CD14-positive monocyte (primary cell): ENCODE measurements at regions not wholly inside any gene's neighbourhood (a gene's known extent, or its start where the extent isn't known, plus 50 kb on each side); places are given as distances from the start of the nearest gene placed in this dataset.

Source experiments
- DNase-seq, 3 donors: peaks; one replicate each; pipeline ENCODE4 v3.0.0-alpha.2; 2011 to 2022
- H2AFZ ChIP-seq: 2 replicates; pipeline ENCODE4 v1.6.0; 2012; ENCODE audit warnings: mild to moderate bottlenecking, low read depth, low read length, inconsistent platforms; ENCODE audit not compliant: insufficient read depth, poor library complexity, severe bottlenecking
- H3K27ac ChIP-seq, 2 donors: 1 replicate in 1 of 2; 2 replicates in 1 of 2; pipeline ENCODE4 v1.5.1; 2012 to 2013; ENCODE audit warnings: low read length in 2 of 2, control low read depth in 1 of 2, inconsistent platforms in 1 of 2, low read depth in 1 of 2, mild to moderate bottlenecking in 1 of 2
- H3K27me3 ChIP-seq, 2 donors: one replicate each; pipeline versions ENCODE4 v1.6.0 to v1.6.1; 2011 to 2013; ENCODE audit warnings: low read length in 2 of 2; ENCODE audit not compliant: control insufficient read depth in 2 of 2, insufficient read depth in 2 of 2
- H3K36me3 ChIP-seq, 2 donors: replicated peaks in 1 of 2; 1 replicate in 1 of 2; 2 replicates in 1 of 2; pipeline versions ENCODE4 v1.5.1 to v1.6.1; 2012 to 2013; ENCODE audit warnings: low read length in 2 of 2, control low read depth in 1 of 2, inconsistent platforms in 1 of 2, mild to moderate bottlenecking in 1 of 2; ENCODE audit not compliant: insufficient read depth in 2 of 2, control insufficient read depth in 1 of 2
- H3K4me1 ChIP-seq, 2 donors: 1 replicate in 1 of 2; 2 replicates in 1 of 2; pipeline versions ENCODE4 v1.5.1 to v1.6.1; 2012 to 2013; ENCODE audit warnings: low read length in 2 of 2, control low read depth in 1 of 2, inconsistent platforms in 1 of 2, mild to moderate bottlenecking in 1 of 2, moderate library complexity in 1 of 2; ENCODE audit not compliant: insufficient read depth in 2 of 2, control insufficient read depth in 1 of 2
- H3K4me2 ChIP-seq: replicated peaks from 2 replicates; pipeline ENCODE3; 2012; ENCODE audit warnings: low read length, moderate library complexity, mild to moderate bottlenecking; ENCODE audit not compliant: poor library complexity, severe bottlenecking; ENCODE audit errors: extremely low read depth
- H3K4me3 ChIP-seq, 3 experiments: fragments of 200-600 bp in 1 of 3; sonication (generic) in 1 of 3; replicated peaks in 1 of 3; 1 replicate in 2 of 3; 2 replicates in 1 of 3; pipeline ENCODE4 v1.5.1; 2011 to 2013; ENCODE audit warnings: low read length in 3 of 3, mild to moderate bottlenecking in 3 of 3, control low read depth in 2 of 3, low read depth in 2 of 3, inconsistent platforms in 1 of 3, moderate library complexity in 1 of 3
- H3K79me2 ChIP-seq: 2 replicates; pipeline ENCODE4 v1.6.0; 2012; ENCODE audit warnings: mild to moderate bottlenecking, control low read depth, inconsistent platforms, low read length, moderate library complexity; ENCODE audit not compliant: insufficient read depth
- H3K9ac ChIP-seq: 2 replicates; pipeline ENCODE4 v1.6.0; 2017; ENCODE audit warnings: low read length, mild to moderate bottlenecking; ENCODE audit not compliant: insufficient read depth, poor library complexity, severe bottlenecking
- H3K9me3 ChIP-seq, 2 donors: replicated peaks in 1 of 2; 1 replicate in 1 of 2; 2 replicates in 1 of 2; pipeline versions ENCODE4 v1.5.1 to v1.6.1; 2012 to 2013; ENCODE audit warnings: low read length in 2 of 2, control low read depth in 1 of 2; ENCODE audit not compliant: control insufficient read depth in 1 of 2, insufficient read depth in 1 of 2
- H4K20me1 ChIP-seq: 2 replicates; pipeline ENCODE4 v1.6.0; 2012; ENCODE audit warnings: mild to moderate bottlenecking, low read length, control low read depth, moderate library complexity; ENCODE audit not compliant: insufficient read depth
- H3K27ac Mint-ChIP-seq, 7 donors: one replicate each; pipeline ENCODE4 v1.8.0; 2020; ENCODE audit warnings: mild to moderate bottlenecking in 7 of 7, mixed read lengths in 7 of 7, moderate library complexity in 6 of 7, inconsistent platforms in 2 of 7
- H3K27me3 Mint-ChIP-seq, 3 donors: one replicate each; pipeline ENCODE4 v1.8.0; 2021 to 2022; ENCODE audit warnings: low read depth in 3 of 3, mild to moderate bottlenecking in 3 of 3, mixed read lengths in 3 of 3, moderate library complexity in 3 of 3, inconsistent platforms in 1 of 3
- H3K36me3 Mint-ChIP-seq, 2 donors: one replicate each; pipeline ENCODE4 v1.8.0; 2020; ENCODE audit warnings: mixed read lengths in 2 of 2, inconsistent platforms in 1 of 2, mild to moderate bottlenecking in 1 of 2
- H3K4me1 Mint-ChIP-seq: one replicate; pipeline ENCODE4 v1.8.0; 2020; ENCODE audit warnings: mild to moderate bottlenecking, mixed read lengths
- H3K4me3 Mint-ChIP-seq, 2 donors: one replicate each; pipeline ENCODE4 v1.8.0; 2020; ENCODE audit warnings: mild to moderate bottlenecking in 2 of 2, mixed read lengths in 2 of 2, moderate library complexity in 1 of 2
- H3K9me3 Mint-ChIP-seq, 7 donors: one replicate each; pipeline ENCODE4 v1.8.0; 2020 to 2022; ENCODE audit warnings: mixed read lengths in 7 of 7, mild to moderate bottlenecking in 6 of 7, moderate library complexity in 6 of 7, inconsistent platforms in 2 of 7
- CTCF ChIP-seq: fragments of 200-600 bp; IDR thresholded peaks from one replicate; pipeline ENCODE4 v1.8.0; 2022; ENCODE audit warnings: antibody characterized with exemption, mild to moderate bottlenecking
- WGBS: methylation state at CpG from one replicate; pipeline ENCODE4 v1.1.5; 2013; ENCODE audit warnings: missing lambda C conversion rate; ENCODE audit not compliant: insufficient coverage; 5-methylcytosine and 5-hydroxymethylcytosine counted together
- intact Hi-C, 2 donors: fragments of 100-400 bp; cut with micrococcal nuclease; formaldehyde crosslinking; loops; one replicate each; pipeline versions ENCODE4 v1.15.0 to v1.15.1; 2023

GRCh38 chr1:36533897-36534296 is 51.2 kb upstream of the CSF3R start:
- peaks cover 0 to 5% (median 0%) of the 10 kb centered on the region in 7 donors for H3K9me3 Mint-ChIP-seq
- Histone ChIP-seq H2AFZ (no peak overlapping the region), H3K4me1 (no peaks in the 10 kb centered on the region), H3K27me3 (no peaks in the 10 kb centered on the region), H3K9me3 (no peaks in the 10 kb centered on the region), H3K4me3 (no peak overlapping the region), H3K36me3 (no peaks in the 10 kb centered on the region), H3K9ac (no peak overlapping the region), H3K27ac (no peak overlapping the region), H3K79me2 (no peaks in the 10 kb centered on the region), H4K20me1 (no peaks in the 10 kb centered on the region), H3K4me2 (no peak overlapping the region)
- no peak for TF ChIP-seq CTCF
- WGBS: 89% methylated on average over 1 of the region's 4 CpGs
- H3K4me1 Mint-ChIP-seq: no peaks in the 10 kb centered on the region
- intact Hi-C loops: no loop called here
- H3K4me3 Mint-ChIP-seq: no peak overlapping the region
- H3K27ac Mint-ChIP-seq: peak overlapping the region in 1 of 7 donors; percentile 73
- DNase-seq: no peak
- peaks cover 0 to 20% (median 14%) of the 10 kb centered on the region in 3 donors for H3K27me3 Mint-ChIP-seq
- H3K36me3 Mint-ChIP-seq: no peaks in the 10 kb centered on the region

GRCh38 chr1:36532810-36533401 is 50.2 kb upstream of the CSF3R start:
- intact Hi-C loops: no loop called here
- Histone ChIP-seq H3K4me2 (no peak overlapping the region), H3K79me2 (no peaks in the 10 kb centered on the region), H3K36me3 (no peaks in the 10 kb centered on the region), H3K9ac (no peak overlapping the region), H3K4me3 (no peak overlapping the region), H3K4me1 (no peaks in the 10 kb centered on the region), H2AFZ (no peak overlapping the region), H4K20me1 (no peaks in the 10 kb centered on the region), H3K27ac (no peak overlapping the region), H3K27me3 (no peaks in the 10 kb centered on the region), H3K9me3 (no peaks in the 10 kb centered on the region)
- H3K36me3 Mint-ChIP-seq: no peaks in the 10 kb centered on the region
- TF ChIP-seq CTCF: no peak
- no peaks in the 10 kb centered on the region for H3K4me1 Mint-ChIP-seq
- DNase-seq: no peak
- no peak overlapping the region for H3K4me3 Mint-ChIP-seq
- H3K9me3 Mint-ChIP-seq: peaks cover 0 to 5% (median 0%) of the 10 kb centered on the region in 7 donors
- H3K27ac Mint-ChIP-seq: no peak overlapping the region
- H3K27me3 Mint-ChIP-seq: peaks cover 0 to 18% (median 11%) of the 10 kb centered on the region in 3 donors
- 83% methylated on average over 2 of the region's 3 CpGs for WGBS
